PC-3 (cell line): ENCODE measurements at regions not wholly inside any gene's neighbourhood (a gene's known extent, or its start where the extent isn't known, plus 50 kb on each side); places are given as distances from the start of the nearest gene placed in this dataset.
"Not testable (repeated sequence)": the region's sequence is repeated elsewhere in the genome, so short reads cannot be mapped to it uniquely, and the experiment has no call there.

Source experiments
- ATAC-seq: fragments of 200-7000 bp; cut with Tn5 transposase; 2 replicates; pipeline ENCODE4 v1.9.1; 2020; ENCODE audit warnings: mild to moderate bottlenecking, moderate library complexity
- BruUV-seq: library from RNA; stranded (reverse); fragments of 400-500 nt; replicated peaks from 2 replicates; lab custom pipeline; 2021; lab: Mats Ljungman, UMichigan
- CTCF ChIA-PET: fragments of 300-600 bp; sonication (Branson Sonifier 250); formaldehyde crosslinking; loops from one replicate; lab custom pipeline; 2022; ENCODE audit warnings: antibody characterized with exemption; lab: Charles Lee
- POLR2A ChIA-PET: fragments of 300-600 bp; sonication (Branson Sonifier 250); formaldehyde crosslinking; loops from one replicate; lab custom pipeline; 2022; ENCODE audit warnings: antibody characterized with exemption; ENCODE audit not compliant: unreplicated experiment; lab: Charles Lee
- DNase-seq: peaks from one replicate; pipeline ENCODE4 v3.0.0-alpha.2; 2015
- H2AFZ ChIP-seq: fragments of 300-600 bp; sonication (generic); 2 replicates; pipeline ENCODE4 v1.6.0; 2016; ENCODE audit warnings: antibody characterized with exemption, low read length
- H3F3A ChIP-seq: fragments of 300-600 bp; sonication (generic); one replicate; pipeline ENCODE4 v1.6.0; 2017; ENCODE audit warnings: antibody characterized with exemption, low read length, control low read depth, mild to moderate bottlenecking; ENCODE audit not compliant: unreplicated experiment
- H3K27ac ChIP-seq: fragments of 300-600 bp; sonication (generic); 2 replicates; pipeline ENCODE4 v1.5.1; 2016; ENCODE audit warnings: mild to moderate bottlenecking, low read length
- H3K27me3 ChIP-seq: fragments of 300-600 bp; sonication (generic); 2 replicates; pipeline ENCODE4 v1.6.1; 2016; ENCODE audit warnings: low read length, mixed read lengths
- H3K36me3 ChIP-seq: fragments of 300-600 bp; sonication (generic); 2 replicates; pipeline ENCODE4 v1.6.1; 2016; ENCODE audit warnings: low read depth, mixed run types, low read length, mixed read lengths
- H3K4me1 ChIP-seq: fragments of 300-600 bp; sonication (generic); 2 replicates; pipeline ENCODE4 v1.5.1; 2016; ENCODE audit warnings: low read length; ENCODE audit not compliant: insufficient read depth
- H3K4me2 ChIP-seq: fragments of 300-600 bp; sonication (generic); 2 replicates; pipeline ENCODE4 v1.6.0; 2016; ENCODE audit warnings: low read length
- H3K4me3 ChIP-seq: fragments of 300-600 bp; sonication (generic); 2 replicates; pipeline ENCODE4 v1.5.1; 2016; ENCODE audit warnings: mild to moderate bottlenecking, low read length, mixed read lengths
- H3K79me2 ChIP-seq: fragments of 300-600 bp; sonication (generic); 2 replicates; pipeline ENCODE4 v1.6.1; 2017; ENCODE audit warnings: low read length, mixed read lengths
- H3K9ac ChIP-seq: fragments of 300-600 bp; sonication (generic); 2 replicates; pipeline ENCODE4 v1.6.0; 2016; ENCODE audit warnings: mild to moderate bottlenecking, low read length
- H3K9me2 ChIP-seq: fragments of 300-600 bp; sonication (generic); replicated peaks from 2 replicates; pipeline ENCODE4 v1.6.1; 2016; ENCODE audit warnings: mixed run types, low read length, mixed read lengths
- H3K9me3 ChIP-seq: fragments of 300-600 bp; sonication (generic); 2 replicates; pipeline ENCODE4 v1.6.1; 2016; ENCODE audit warnings: low read length, mixed read lengths
- H4K20me1 ChIP-seq: fragments of 300-600 bp; sonication (generic); 2 replicates; pipeline ENCODE4 v1.6.1; 2016; ENCODE audit warnings: low read length, mixed read lengths
- EZH2 ChIP-seq: fragments of 300-600 bp; sonication (generic); IDR thresholded peaks from one replicate; pipeline ENCODE4 v1.6.1; 2017; ENCODE audit warnings: antibody characterized with exemption, mild to moderate bottlenecking, low read length; ENCODE audit not compliant: unreplicated experiment
- EZH2phosphoT487 ChIP-seq: fragments of 300-600 bp; sonication (generic); IDR thresholded peaks from 2 replicates; pipeline ENCODE4 v1.6.1; 2018; ENCODE audit warnings: mild to moderate bottlenecking, antibody characterized with exemption, low read length, borderline replicate concordance
- intact Hi-C: fragments of 100-400 bp; cut with micrococcal nuclease; formaldehyde crosslinking; loops from 2 replicates; pipeline ENCODE4 v1.9.0; 2023
- TF ChIP-seq, protein P1 (sequence below): fragments of 300-600 bp; sonication (generic); conservative IDR thresholded peaks from 2 replicates; pipeline ENCODE4 v1.5.1; 2017; ENCODE audit warnings: antibody characterized with exemption, low read depth, mild to moderate bottlenecking, low read length

DNA sequence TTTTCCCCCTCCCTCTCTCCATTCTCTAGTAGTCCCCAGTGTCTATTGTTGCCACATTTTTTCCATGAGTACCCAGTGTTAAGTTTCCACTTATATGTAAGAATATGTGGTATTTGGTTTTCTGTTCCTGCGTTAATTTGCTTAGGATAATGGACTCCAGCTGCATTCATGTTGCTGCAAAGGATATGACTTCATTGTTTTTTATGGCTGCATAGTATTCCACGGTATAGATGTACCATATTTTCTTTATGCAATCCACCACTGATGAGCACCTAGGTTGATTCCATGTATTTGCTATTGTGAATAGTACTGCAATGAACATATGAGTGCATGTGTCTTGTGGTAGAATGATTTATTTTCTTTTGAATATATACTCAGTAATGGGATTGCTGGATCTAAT is 77.4 kb upstream of the MEGF10 start:
- H4K20me1 ChIP-seq = no peaks in the 10 kb centered on the region
- H3K79me2 ChIP-seq = no peaks in the 10 kb centered on the region
- no peak for TF ChIP-seq EZH2phosphoT487
- TF ChIP-seq EZH2 = no peak
- TF ChIP-seq, protein P1, sequence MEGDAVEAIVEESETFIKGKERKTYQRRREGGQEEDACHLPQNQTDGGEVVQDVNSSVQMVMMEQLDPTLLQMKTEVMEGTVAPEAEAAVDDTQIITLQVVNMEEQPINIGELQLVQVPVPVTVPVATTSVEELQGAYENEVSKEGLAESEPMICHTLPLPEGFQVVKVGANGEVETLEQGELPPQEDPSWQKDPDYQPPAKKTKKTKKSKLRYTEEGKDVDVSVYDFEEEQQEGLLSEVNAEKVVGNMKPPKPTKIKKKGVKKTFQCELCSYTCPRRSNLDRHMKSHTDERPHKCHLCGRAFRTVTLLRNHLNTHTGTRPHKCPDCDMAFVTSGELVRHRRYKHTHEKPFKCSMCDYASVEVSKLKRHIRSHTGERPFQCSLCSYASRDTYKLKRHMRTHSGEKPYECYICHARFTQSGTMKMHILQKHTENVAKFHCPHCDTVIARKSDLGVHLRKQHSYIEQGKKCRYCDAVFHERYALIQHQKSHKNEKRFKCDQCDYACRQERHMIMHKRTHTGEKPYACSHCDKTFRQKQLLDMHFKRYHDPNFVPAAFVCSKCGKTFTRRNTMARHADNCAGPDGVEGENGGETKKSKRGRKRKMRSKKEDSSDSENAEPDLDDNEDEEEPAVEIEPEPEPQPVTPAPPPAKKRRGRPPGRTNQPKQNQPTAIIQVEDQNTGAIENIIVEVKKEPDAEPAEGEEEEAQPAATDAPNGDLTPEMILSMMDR = no peak
- no peaks in the 10 kb centered on the region for H3K4me1 ChIP-seq
- H3K4me3 ChIP-seq = no peak overlapping the region
- no peak overlapping the region for H2AFZ ChIP-seq
- no TSS peak for BruUV-seq
- intact Hi-C loops = no loop called here
- no peak overlapping the region for H3K4me2 ChIP-seq
- no peaks in the 10 kb centered on the region for H3K36me3 ChIP-seq
- ATAC-seq (no peak), DNase-seq (no peak)
- ChIA-PET POLR2A (no interaction called here), CTCF (no interaction called here)
- no peak overlapping the region for H3K27ac ChIP-seq
- no peaks in the 10 kb centered on the region for H3K9me2 ChIP-seq
- no peak overlapping the region for H3K9ac ChIP-seq
- H3K27me3 ChIP-seq = peaks cover 7% of the 10 kb centered on the region; the same call in 1 of the 2 replicates
- H3F3A ChIP-seq = no peaks in the 10 kb centered on the region
- H3K9me3 ChIP-seq = no peaks in the 10 kb centered on the region

DNA sequence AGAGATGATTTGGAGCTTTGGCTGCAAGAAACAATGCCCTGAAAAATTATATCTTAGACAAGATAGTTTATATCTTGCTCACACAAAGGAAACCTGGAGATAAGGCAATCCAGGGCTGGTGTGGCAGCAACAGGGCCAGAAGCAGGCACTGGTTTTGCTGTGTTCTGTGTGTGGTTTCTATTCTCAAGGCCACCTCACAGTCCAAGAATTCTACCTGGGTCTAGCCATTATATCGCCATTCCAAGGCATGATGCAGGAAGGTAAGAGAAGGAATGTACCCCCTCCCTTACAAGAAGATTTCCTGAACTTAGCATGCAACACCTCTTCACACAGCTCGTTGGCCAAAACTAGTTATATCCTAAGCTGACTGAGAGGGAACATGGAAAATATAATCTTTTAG is 74.5 kb upstream of the MEGF10 start:
- Histone ChIP-seq H3K4me3 (no peak overlapping the region), H3K4me1 (no peaks in the 10 kb centered on the region), H3F3A (no peaks in the 10 kb centered on the region), H3K27ac (no peak overlapping the region), H4K20me1 (no peaks in the 10 kb centered on the region), H3K36me3 (no peaks in the 10 kb centered on the region), H2AFZ (no peak overlapping the region), H3K9ac (no peak overlapping the region), H3K9me2 (no peaks in the 10 kb centered on the region), H3K27me3 (peaks cover 7% of the 10 kb centered on the region; the same call in 1 of the 2 replicates), H3K79me2 (no peaks in the 10 kb centered on the region), H3K9me3 (no peaks in the 10 kb centered on the region), H3K4me2 (no peak overlapping the region)
- ChIA-PET CTCF (no interaction called here), POLR2A (no interaction called here)
- no peak for DNase-seq
- ATAC-seq = no peak
- no TSS peak for BruUV-seq
- TF ChIP-seq, protein P1 = no peak
- TF ChIP-seq EZH2phosphoT487 = no peak
- TF ChIP-seq EZH2 = no peak
- intact Hi-C loops = no loop called here

DNA sequence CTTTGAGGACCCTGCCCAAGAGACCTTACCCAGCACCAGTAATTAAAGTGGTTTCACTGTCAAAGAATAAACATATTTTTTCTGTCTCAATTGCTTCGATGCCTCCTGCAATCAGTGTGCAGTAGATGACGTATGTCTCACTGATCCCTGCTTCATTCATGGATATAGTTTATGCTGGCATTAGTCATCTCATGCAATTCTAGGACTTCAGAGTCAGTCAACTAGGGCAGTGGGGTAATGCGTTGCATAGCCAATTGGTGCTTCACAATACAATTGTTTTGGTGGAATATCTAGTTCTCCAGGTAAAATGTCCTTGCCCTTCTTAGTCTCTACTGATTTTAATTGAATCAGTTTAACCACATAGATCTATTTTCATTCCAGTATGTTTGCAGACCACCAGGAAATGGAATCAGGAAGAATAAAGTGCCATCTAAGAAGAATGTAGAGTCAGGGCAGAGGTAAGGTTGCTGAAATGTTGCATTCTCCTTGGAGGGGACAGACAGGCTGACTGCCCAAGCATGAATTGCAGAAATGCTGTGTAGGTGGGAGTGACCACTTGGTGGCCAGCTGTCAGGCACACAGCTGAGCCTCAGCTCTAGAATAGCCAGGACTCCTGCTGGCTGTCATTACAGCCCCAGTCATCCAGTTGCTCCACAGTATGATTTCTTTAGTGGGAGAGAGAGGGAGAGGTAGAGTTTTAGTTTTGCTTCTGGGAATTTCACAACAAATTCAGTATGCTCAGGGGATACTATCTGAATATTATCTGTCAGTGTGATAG is 73.5 kb upstream of the MEGF10 start:
- no TSS peak for BruUV-seq
- H3K27me3 ChIP-seq = 0 out of 2 replicates have a peak, but pooled peaks cover under 1% of the 10 kb centered on the region
- no peaks in the 10 kb centered on the region for H3K36me3 ChIP-seq
- no peaks in the 10 kb centered on the region for H3K4me1 ChIP-seq
- no peaks in the 10 kb centered on the region for H3K79me2 ChIP-seq
- no peak overlapping the region for H3K9ac ChIP-seq
- no peak for TF ChIP-seq EZH2phosphoT487
- TF ChIP-seq, protein P1 = no peak
- TF ChIP-seq EZH2 = no peak
- no peak for DNase-seq
- H2AFZ ChIP-seq = no peak overlapping the region
- H3F3A ChIP-seq = no peaks in the 10 kb centered on the region
- H3K4me2 ChIP-seq = no peak overlapping the region
- ChIA-PET POLR2A (no interaction called here), CTCF (no interaction called here)
- H3K27ac ChIP-seq = no peak overlapping the region
- no peaks in the 10 kb centered on the region for H3K9me2 ChIP-seq
- no peak overlapping the region for H3K4me3 ChIP-seq
- ATAC-seq = no peak
- intact Hi-C loops = no loop called here
- H4K20me1 ChIP-seq = no peaks in the 10 kb centered on the region
- H3K9me3 ChIP-seq = no peaks in the 10 kb centered on the region

DNA sequence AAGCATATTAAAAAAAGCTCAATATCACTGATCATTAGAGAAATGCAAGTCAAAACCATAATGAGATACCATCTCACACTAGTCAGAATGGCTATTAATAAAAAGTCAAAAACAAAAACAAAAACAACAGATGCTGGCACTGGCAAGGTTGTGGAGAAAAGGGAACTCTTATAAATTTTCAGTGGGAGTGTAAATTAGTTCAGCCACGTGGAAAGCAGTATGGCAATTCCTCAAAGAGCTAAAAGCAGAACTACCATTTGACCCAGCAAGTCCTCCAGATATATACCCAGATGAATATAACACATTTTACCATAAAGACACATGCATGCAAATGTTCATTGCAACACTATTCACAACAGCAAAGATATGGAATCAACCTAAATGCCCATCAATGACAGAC is 68.7 kb upstream of the MEGF10 start:
- H4K20me1 ChIP-seq, H3K79me2 ChIP-seq, H3K9me2 ChIP-seq, CTCF ChIA-PET, H3K9me3 ChIP-seq, H3K4me1 ChIP-seq, H3K36me3 ChIP-seq, H3K4me2 ChIP-seq, H3K27me3 ChIP-seq, H3F3A ChIP-seq, H2AFZ ChIP-seq, DNase-seq, ATAC-seq, H3K9ac ChIP-seq, H3K27ac ChIP-seq, POLR2A ChIA-PET, BruUV-seq, H3K4me3 ChIP-seq, intact Hi-C loops: not testable (repeated sequence)
